ENCODE measurements at regions not wholly inside any gene's neighbourhood (a gene's known extent, or its start where the extent isn't known, plus 50 kb on each side); places are given as distances from the start of the nearest gene placed in this dataset.

DNA sequence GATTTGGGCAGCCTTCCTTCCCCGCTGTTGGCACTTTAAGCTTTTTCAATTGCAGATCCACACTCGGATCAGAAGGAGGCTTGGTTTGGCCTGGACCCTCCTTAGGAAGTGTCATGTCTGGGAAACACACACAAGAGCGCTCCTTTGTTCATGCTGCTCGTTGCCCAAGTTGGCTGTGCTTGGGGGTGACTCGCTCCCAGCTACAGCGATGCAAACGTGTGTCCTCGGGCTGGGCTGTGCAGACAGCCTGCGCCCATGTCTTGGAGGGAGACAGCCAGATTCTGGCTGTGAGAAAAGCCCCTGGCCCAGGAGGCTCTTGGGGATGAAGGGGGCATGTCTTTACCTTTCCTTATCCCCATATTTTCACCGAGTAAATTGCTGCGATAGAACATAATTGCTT lies 665.6 kb upstream of the EEF2KMT start:
- no peak for TF ChIP-seq FOXP2 (optimal IDR thresholded peaks at IDR 0.05; ENCODE audit: control extremely low read depth, extremely low read length, insufficient read depth)
- no peak for TF ChIP-seq POLR2AphosphoS5 (IDR thresholded peaks at IDR 0.05; ENCODE audit: borderline replicate concordance, low read depth, low read length)

Measured in SK-N-MC (cell line).